Stimulated activated CD8-positive, alpha-beta memory T cell treated with anti-CD3 and anti-CD28 coated beads, Interleukin-7, amount 100 ng/mL, for 4 hours (primary cell): ENCODE measurements at regions not wholly inside any gene's neighbourhood (a gene's known extent, or its start where the extent isn't known, plus 50 kb on each side); places are given as distances from the start of the nearest gene placed in this dataset.

Experiments
- DNase-seq, 2 donors: peaks; one replicate each; pipeline ENCODE4 v3.0.0-alpha.2; 2020; ENCODE audit warnings: low read depth in 2 of 2

- DNase-seq = no peak
These were observed 122.1 kb upstream of the CAND1 start for GRCh38 chr12:67147030-67147429.

GRCh38 chr12:67147447-67147846, 121.7 kb upstream of the CAND1 start:
- DNase-seq = no peak

- DNase-seq = no peak
These were observed 120.9 kb upstream of the CAND1 start for GRCh38 chr12:67148265-67148664.

- no peak for DNase-seq
These were observed 117.3 kb upstream of the CAND1 start for GRCh38 chr12:67151886-67152285.

- DNase-seq = no peak
These were observed 116.7 kb upstream of the CAND1 start for GRCh38 chr12:67152451-67152850.

- no peak for DNase-seq
These were observed 114.3 kb upstream of the CAND1 start for GRCh38 chr12:67154901-67155300.

- no peak for DNase-seq
These were observed 113.3 kb upstream of the CAND1 start for GRCh38 chr12:67155863-67156262.

GRCh38 chr12:67161322-67161918, 107.7 kb upstream of the CAND1 start:
- no peak for DNase-seq

- DNase-seq = no peak
These were observed 95.9 kb upstream of the CAND1 start for GRCh38 chr12:67173258-67173657.

GRCh38 chr12:67182551-67182950, 86.6 kb upstream of the CAND1 start:
- no peak for DNase-seq

GRCh38 chr12:67193704-67194103, 75.5 kb upstream of the CAND1 start:
- no peak for DNase-seq

- no peak for DNase-seq
These were observed 68.8 kb upstream of the CAND1 start for GRCh38 chr12:67200386-67200785.

GRCh38 chr12:67202011-67202677, 67.0 kb upstream of the CAND1 start:
- no peak for DNase-seq

GRCh38 chr12:67202678-67203012, 66.5 kb upstream of the CAND1 start:
- DNase-seq = no peak

GRCh38 chr12:67208281-67209067, 60.7 kb upstream of the CAND1 start:
- no peak for DNase-seq

GRCh38 chr12:67211029-67211428, 58.1 kb upstream of the CAND1 start:
- DNase-seq = no peak

- DNase-seq = no peak
These were observed 57.7 kb upstream of the CAND1 start for GRCh38 chr12:67211494-67211893.

GRCh38 chr12:67217647-67218046, 51.5 kb upstream of the CAND1 start:
- no peak for DNase-seq
